ENCODE measurements at regions not wholly inside any gene's neighbourhood (a gene's known extent, or its start where the extent isn't known, plus 50 kb on each side); places are given as distances from the start of the nearest gene placed in this dataset.

GRCh38 chr16:59385959-59386358 lies 651.8 kb upstream of the GOT2 start:
- TF ChIP-seq EZH2 (IDR thresholded peaks at IDR 0.05; ENCODE audit: borderline replicate concordance, low read length) (no peak), CTCF (conservative IDR thresholded peaks at IDR 0.05 in 1 of 2, IDR thresholded peaks at IDR 0.05 in 1 of 2; ENCODE audit: extremely low read depth in 1 of 2, insufficient read depth in 1 of 2, low read depth in 1 of 2, low read length in 2 of 2) (no peak)
